Prostate gland (tissue), 2 donors: ENCODE measurements at regions not wholly inside any gene's neighbourhood (a gene's known extent, or its start where the extent isn't known, plus 50 kb on each side); places are given as distances from the start of the nearest gene placed in this dataset.
A peak's percentile ranks its signal among the peaks of the same experiment; 100 is the strongest.

Experiments used
- DNase-seq: peaks from one replicate; pipeline ENCODE4 v3.0.0-alpha.2; 2019; ENCODE audit warnings: low spot score
- H3K27ac ChIP-seq, 2 donors: fragments of 200-600 bp; sonication (generic); 2 replicates each; pipeline ENCODE4 v1.5.1; 2017 to 2019
- H3K27me3 ChIP-seq: fragments of 200-600 bp; sonication (generic); replicated peaks from 2 replicates; pipeline ENCODE4 v1.5.1; 2019; ENCODE audit not compliant: insufficient read depth
- H3K36me3 ChIP-seq, 2 donors: fragments of 200-600 bp; sonication (generic); 1 replicate in 1 of 2; 2 replicates in 1 of 2; pipeline versions ENCODE4 v1.5.1 to v1.8.1; 2017 to 2019
- H3K4me1 ChIP-seq: fragments of 200-600 bp; sonication (generic); replicated peaks from 2 replicates; pipeline ENCODE4 v1.5.1; 2019
- H3K4me3 ChIP-seq, 2 donors: fragments of 200-600 bp; sonication (generic); 2 replicates each; pipeline ENCODE4 v1.5.1; 2017 to 2019
- H3K9me3 ChIP-seq: fragments of 200-600 bp; sonication (generic); 2 replicates; pipeline ENCODE4 v1.5.1; 2017
- POLR2A ChIP-seq: fragments of 450-650 bp; IDR thresholded peaks from one replicate; pipeline ENCODE4 v1.6.1; 2016; ENCODE audit warnings: antibody characterized with exemption, mild to moderate bottlenecking
- POLR2AphosphoS5 ChIP-seq: sonication (generic); formaldehyde crosslinking; IDR thresholded peaks from one replicate; pipeline ENCODE4 v1.6.1; 2017; ENCODE audit warnings: antibody characterized with exemption
- WGBS: methylation state at CpG from one replicate; pipeline ENCODE4 v1.1.5; 2018; 5-methylcytosine and 5-hydroxymethylcytosine counted together
- intact Hi-C: fragments of 100-400 bp; cut with DNase I; formaldehyde crosslinking; loops from one replicate; pipeline ENCODE4 v1.14.2; 2022
- TF ChIP-seq, protein P1 (sequence below), 4 experiments: fragments of 200-600 bp in 2 of 4; fragments of 450-650 bp in 2 of 4; sonication (generic) in 2 of 4; IDR thresholded peaks; 1 replicate in 3 of 4; 2 replicates in 1 of 4; pipeline ENCODE4 v1.5.1; 2016 to 2019; ENCODE audit warnings: antibody characterized with exemption in 4 of 4, mild to moderate bottlenecking in 2 of 4, moderate library complexity in 2 of 4

DNA sequence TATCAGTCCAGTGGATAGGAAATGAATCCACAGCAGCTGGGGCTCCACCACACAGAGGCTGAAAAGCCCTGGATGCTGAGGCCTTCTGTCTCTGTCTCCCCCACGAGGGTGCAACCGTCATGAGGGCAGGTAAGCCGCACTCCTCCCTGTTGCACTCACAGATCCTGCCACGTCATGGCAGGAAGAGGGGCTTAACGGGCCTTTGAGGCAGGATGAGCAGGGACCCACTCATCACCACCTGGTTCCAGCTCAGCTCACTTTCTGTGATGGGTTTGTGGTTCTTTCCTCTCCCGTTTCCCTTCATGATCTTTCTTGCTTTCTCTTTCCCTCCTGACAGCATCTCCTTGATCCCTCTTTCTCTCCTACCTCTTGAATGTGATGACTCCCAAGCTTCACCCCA lies 575.2 kb downstream of the CCDC171 start:
- intact Hi-C loops, result loop anchor here (10.0 kb wide), 1 partner anchor 253 kb away; no protein-coding TSS in a partner anchor
- H3K36me3 ChIP-seq, result no peaks in the 10 kb centered on the region

DNA sequence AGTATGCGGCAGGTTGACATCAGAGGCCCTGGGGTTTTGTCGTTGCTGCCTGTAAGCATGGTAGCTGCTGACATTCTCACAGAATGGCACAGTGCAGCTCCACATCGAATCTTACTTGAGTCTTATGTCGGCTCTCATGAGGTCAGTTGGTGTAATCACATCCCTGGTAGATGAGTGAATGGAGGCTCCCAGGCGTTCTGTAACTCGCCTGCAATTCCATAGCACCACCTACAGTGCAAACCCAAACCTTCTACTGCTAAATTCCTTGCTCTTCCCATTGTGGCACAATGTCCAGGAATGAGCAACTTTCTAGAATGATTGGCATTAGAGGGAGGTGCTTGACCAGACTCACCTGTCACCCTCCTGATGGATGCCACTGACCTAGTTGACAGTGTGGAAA lies 578.4 kb downstream of the CCDC171 start:
- Histone ChIP-seq H3K9me3 (no peaks in the 10 kb centered on the region), H3K4me1 (no peaks in the 10 kb centered on the region), H3K27me3 (no peaks in the 10 kb centered on the region), H3K36me3 (no peaks in the 10 kb centered on the region), H3K4me3 (no peak overlapping the region), H3K27ac (no peak overlapping the region)
- 92% methylated on average over 6 of the region's 6 CpGs for WGBS
- DNase-seq, result no peak
- TF ChIP-seq POLR2AphosphoS5 (no peak), POLR2A (no peak)
- TF ChIP-seq, protein P1, sequence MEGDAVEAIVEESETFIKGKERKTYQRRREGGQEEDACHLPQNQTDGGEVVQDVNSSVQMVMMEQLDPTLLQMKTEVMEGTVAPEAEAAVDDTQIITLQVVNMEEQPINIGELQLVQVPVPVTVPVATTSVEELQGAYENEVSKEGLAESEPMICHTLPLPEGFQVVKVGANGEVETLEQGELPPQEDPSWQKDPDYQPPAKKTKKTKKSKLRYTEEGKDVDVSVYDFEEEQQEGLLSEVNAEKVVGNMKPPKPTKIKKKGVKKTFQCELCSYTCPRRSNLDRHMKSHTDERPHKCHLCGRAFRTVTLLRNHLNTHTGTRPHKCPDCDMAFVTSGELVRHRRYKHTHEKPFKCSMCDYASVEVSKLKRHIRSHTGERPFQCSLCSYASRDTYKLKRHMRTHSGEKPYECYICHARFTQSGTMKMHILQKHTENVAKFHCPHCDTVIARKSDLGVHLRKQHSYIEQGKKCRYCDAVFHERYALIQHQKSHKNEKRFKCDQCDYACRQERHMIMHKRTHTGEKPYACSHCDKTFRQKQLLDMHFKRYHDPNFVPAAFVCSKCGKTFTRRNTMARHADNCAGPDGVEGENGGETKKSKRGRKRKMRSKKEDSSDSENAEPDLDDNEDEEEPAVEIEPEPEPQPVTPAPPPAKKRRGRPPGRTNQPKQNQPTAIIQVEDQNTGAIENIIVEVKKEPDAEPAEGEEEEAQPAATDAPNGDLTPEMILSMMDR (IDR thresholded peaks at IDR 0.05), result no peak
- intact Hi-C loops, result no loop called here

More for the DNA sequence above, 575.2 kb downstream of the CCDC171 start:
- Histone ChIP-seq H3K27ac (no peak overlapping the region), H3K27me3 (no peaks in the 10 kb centered on the region), H3K4me3 (no peak overlapping the region), H3K9me3 (no peaks in the 10 kb centered on the region), H3K4me1 (no peaks in the 10 kb centered on the region)
- 98% methylated on average over 6 of the region's 6 CpGs for WGBS
- TF ChIP-seq POLR2AphosphoS5, result no peak
- no peak for TF ChIP-seq POLR2A
- TF ChIP-seq, protein P1 (IDR thresholded peaks at IDR 0.05), result no peak
- DNase-seq, result no peak

DNA sequence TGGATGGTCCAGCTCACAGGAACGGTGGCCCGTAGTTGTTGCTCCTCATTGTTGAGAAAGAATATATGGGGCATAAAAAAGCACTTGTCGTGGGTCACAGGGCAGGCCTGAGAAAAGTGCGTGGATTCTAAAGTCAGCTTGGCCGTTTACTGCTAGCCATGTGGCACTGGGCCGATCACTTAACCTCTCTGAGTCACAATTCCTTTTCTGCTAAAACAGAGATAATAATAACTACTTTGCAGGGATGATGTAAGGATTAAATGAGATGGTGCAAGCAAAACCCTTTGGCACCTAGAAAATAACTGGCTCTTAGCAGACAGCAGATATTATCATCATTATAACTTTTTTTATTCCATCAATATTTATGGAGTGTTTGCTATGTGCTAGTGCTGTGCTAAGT lies 579.7 kb downstream of the CCDC171 start:
- intact Hi-C loops, result no loop called here
- no peaks in the 10 kb centered on the region for H3K9me3 ChIP-seq

DNA sequence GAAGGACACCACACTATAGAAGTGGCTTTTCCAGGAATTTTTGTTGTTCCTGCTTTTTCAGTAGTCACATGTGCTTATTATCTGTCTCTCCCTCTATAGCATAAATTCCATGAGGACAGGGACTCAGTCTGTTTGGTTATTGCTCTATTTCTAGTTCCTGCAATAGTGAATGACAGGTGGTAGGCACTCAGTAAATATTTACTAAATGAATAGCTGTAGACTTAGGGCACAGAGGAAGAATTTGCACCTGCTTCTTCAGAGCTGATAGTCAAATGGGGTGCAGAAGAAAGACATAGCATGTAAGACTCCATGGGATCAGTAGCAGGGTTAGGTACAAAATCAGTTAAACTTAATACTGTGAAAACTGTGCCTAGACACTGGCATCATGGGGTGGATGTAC lies 580.2 kb downstream of the CCDC171 start:
- no peaks in the 10 kb centered on the region for H3K27me3 ChIP-seq
- TF ChIP-seq POLR2A (no peak), POLR2AphosphoS5 (no peak)
- TF ChIP-seq, protein P1 (IDR thresholded peaks at IDR 0.05), result no peak

More for the DNA sequence above, 579.7 kb downstream of the CCDC171 start:
- Histone ChIP-seq H3K4me3 (no peak overlapping the region), H3K36me3 (no peaks in the 10 kb centered on the region), H3K4me1 (no peaks in the 10 kb centered on the region), H3K27ac (no peak overlapping the region), H3K27me3 (no peaks in the 10 kb centered on the region)
- no peak for DNase-seq
- 77% methylated on average over 6 of the region's 6 CpGs for WGBS
- TF ChIP-seq POLR2AphosphoS5 (no peak), POLR2A (no peak)
- TF ChIP-seq, protein P1 (IDR thresholded peaks at IDR 0.05), result no peak

DNA sequence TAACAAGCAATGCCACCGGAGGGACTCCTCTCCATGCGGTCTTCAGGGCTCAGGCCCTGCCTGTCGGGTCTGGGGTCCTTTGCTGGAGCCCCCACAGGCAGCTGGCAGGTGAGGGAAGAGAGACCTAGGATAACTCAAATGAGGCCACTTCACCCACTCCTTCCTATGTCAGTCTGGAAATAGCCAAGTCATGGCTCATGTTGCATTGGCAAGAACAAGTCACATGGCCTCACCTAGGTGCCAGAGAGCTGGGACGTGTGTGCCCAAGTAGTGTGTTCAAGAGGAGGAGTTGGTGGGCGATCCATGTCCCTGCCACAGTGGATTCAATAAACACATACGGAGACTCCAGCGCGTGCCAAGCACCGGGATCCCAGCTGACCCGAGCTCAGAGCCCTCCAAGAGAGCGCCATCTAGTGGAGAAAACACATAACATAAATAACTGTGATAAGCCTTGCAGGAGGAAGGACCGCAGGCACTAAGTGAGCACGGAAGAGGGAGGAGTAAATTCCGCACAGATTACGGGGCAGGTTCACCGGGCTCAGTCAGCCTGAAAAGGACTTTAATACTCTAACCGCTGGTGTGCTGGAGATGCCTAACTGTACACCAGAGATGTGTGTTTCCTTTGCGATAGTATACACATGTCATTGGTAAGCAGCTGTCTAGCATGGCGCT lies 580.8 kb downstream of the CCDC171 start:
- WGBS, result 47% methylated on average over 19 of the region's 19 CpGs
- intact Hi-C loops, result no loop called here

More for the DNA sequence above, 580.2 kb downstream of the CCDC171 start:
- no peak for DNase-seq
- no peak overlapping the region for H3K27ac ChIP-seq
- intact Hi-C loops, result no loop called here
- no peaks in the 10 kb centered on the region for H3K36me3 ChIP-seq
- H3K4me3 ChIP-seq, result no peak overlapping the region
- no peaks in the 10 kb centered on the region for H3K4me1 ChIP-seq
- no peaks in the 10 kb centered on the region for H3K9me3 ChIP-seq

More for the DNA sequence above, 580.8 kb downstream of the CCDC171 start:
- Histone ChIP-seq H3K36me3 (no peaks in the 10 kb centered on the region), H3K4me3 (no peak overlapping the region), H3K4me1 (no peaks in the 10 kb centered on the region), H3K9me3 (no peaks in the 10 kb centered on the region), H3K27ac (no peak overlapping the region), H3K27me3 (no peaks in the 10 kb centered on the region)
- TF ChIP-seq, protein P1 (IDR thresholded peaks at IDR 0.05), result peak in 3 of 4 experiments; percentile 36 to 64 (median 40)
- TF ChIP-seq POLR2AphosphoS5, result no peak
- no peak for TF ChIP-seq POLR2A
- DNase-seq, result peak; percentile 9
